DOHH2 (cell line): ENCODE measurements at regions not wholly inside any gene's neighbourhood (a gene's known extent, or its start where the extent isn't known, plus 50 kb on each side); places are given as distances from the start of the nearest gene placed in this dataset.

Experiments
- H3F3A ChIP-seq: fragments of 200-600 bp; sonication (generic), shearing (Covaris generic); 2 replicates; pipeline ENCODE4 v1.6.0; 2016; ENCODE audit warnings: antibody characterized with exemption, mild to moderate bottlenecking; ENCODE audit not compliant: control insufficient read depth, insufficient read depth
- H3K27ac ChIP-seq: fragments of 200-600 bp; sonication (generic); 2 replicates; pipeline ENCODE4 v1.5.1; 2014; ENCODE audit warnings: low read depth, mild to moderate bottlenecking, low read length, moderate library complexity
- H3K27me3 ChIP-seq: fragments of 200-600 bp; sonication (generic); 2 replicates; pipeline ENCODE4 v1.6.1; 2014; ENCODE audit warnings: mild to moderate bottlenecking, low read length, mixed read lengths; ENCODE audit not compliant: control insufficient read depth
- H3K36me3 ChIP-seq: fragments of 200-600 bp; sonication (generic); 2 replicates; pipeline ENCODE4 v1.6.1; 2014; ENCODE audit warnings: mild to moderate bottlenecking, low read length, moderate library complexity, mixed read lengths; ENCODE audit not compliant: control insufficient read depth
- H3K4me1 ChIP-seq: fragments of 200-600 bp; sonication (generic); 2 replicates; pipeline ENCODE4 v1.6.1; 2014; ENCODE audit warnings: mild to moderate bottlenecking, low read length, mixed read lengths; ENCODE audit not compliant: control insufficient read depth
- H3K4me2 ChIP-seq: fragments of 200-600 bp; sonication (generic); 2 replicates; pipeline ENCODE4 v1.6.0; 2014; ENCODE audit warnings: mild to moderate bottlenecking, low read length, moderate library complexity
- H3K4me3 ChIP-seq: fragments of 200-600 bp; sonication (generic); 2 replicates; pipeline ENCODE4 v1.5.1; 2014; ENCODE audit warnings: mild to moderate bottlenecking, low read length, mixed read lengths
- H3K79me2 ChIP-seq: fragments of 200-600 bp; sonication (generic); 2 replicates; pipeline ENCODE4 v1.6.1; 2014; ENCODE audit warnings: mild to moderate bottlenecking, low read length, mixed read lengths; ENCODE audit not compliant: control insufficient read depth
- H3K9me2 ChIP-seq: fragments of 200-600 bp; sonication (generic); replicated peaks from 2 replicates; pipeline ENCODE4 v1.6.1; 2014; ENCODE audit warnings: mild to moderate bottlenecking, low read length, mixed read lengths; ENCODE audit not compliant: control insufficient read depth
- H3K9me3 ChIP-seq: fragments of 200-600 bp; sonication (generic); 2 replicates; pipeline ENCODE4 v1.6.1; 2014; ENCODE audit warnings: antibody characterized with exemption, low read length, mixed read lengths; ENCODE audit not compliant: control insufficient read depth, insufficient read depth
- H4K20me1 ChIP-seq: fragments of 200-600 bp; sonication (generic); 2 replicates; pipeline ENCODE4 v1.6.0; 2014; ENCODE audit warnings: low read depth, mild to moderate bottlenecking, antibody characterized with exemption, low read length, moderate library complexity; ENCODE audit not compliant: control insufficient read depth, insufficient read depth
- EZH2phosphoT487 ChIP-seq: fragments of 200-600 bp; sonication (generic); IDR thresholded peaks from 2 replicates; pipeline ENCODE4 v1.6.1; 2017; ENCODE audit warnings: borderline replicate concordance, mild to moderate bottlenecking, antibody characterized with exemption, low read length, moderate library complexity, mixed read lengths
- TF ChIP-seq, protein P1 (sequence below): fragments of 200-600 bp; sonication (generic); IDR thresholded peaks from one replicate; pipeline ENCODE4 v1.5.1; 2014; ENCODE audit warnings: antibody characterized with exemption, mild to moderate bottlenecking, low read depth, low read length; ENCODE audit not compliant: poor library complexity, severe bottlenecking

DNA sequence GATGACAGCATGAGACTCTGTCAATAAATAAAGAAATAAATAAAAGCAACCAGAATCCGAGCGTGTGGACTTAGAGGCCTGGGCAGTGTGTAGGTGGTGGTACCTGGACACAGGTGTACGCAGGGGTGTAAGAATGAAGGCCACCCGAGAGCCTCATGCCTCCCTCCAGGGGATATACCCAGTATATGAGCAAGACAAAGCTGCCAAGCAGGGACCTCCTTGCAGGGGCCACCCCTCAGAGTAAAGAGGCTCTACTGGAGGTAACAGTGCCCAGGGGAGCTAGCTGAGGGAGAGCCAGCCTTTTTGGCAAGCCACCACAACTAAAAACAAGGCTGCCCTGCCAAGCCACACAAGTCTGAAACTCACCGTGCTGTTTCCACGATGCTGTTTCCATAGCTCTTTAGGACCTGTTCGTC, 179.2 kb upstream of the RAB4A start:
- H4K20me1 ChIP-seq: no peaks in the 10 kb centered on the region
- no peaks in the 10 kb centered on the region for H3K9me2 ChIP-seq
- no peak overlapping the region for H3K27ac ChIP-seq
- no peaks in the 10 kb centered on the region for H3F3A ChIP-seq
- peak overlapping the region; percentile 36; the same call in 1 of the 2 replicates for H3K4me3 ChIP-seq
- peaks cover 23% of the 10 kb centered on the region for H3K4me1 ChIP-seq
- H3K27me3 ChIP-seq: peaks cover 2% of the 10 kb centered on the region
- no peaks in the 10 kb centered on the region for H3K36me3 ChIP-seq
- no peaks in the 10 kb centered on the region for H3K9me3 ChIP-seq
- H3K4me2 ChIP-seq: peak overlapping the region; percentile 59
- H3K79me2 ChIP-seq: no peaks in the 10 kb centered on the region
- no peak for TF ChIP-seq EZH2phosphoT487
- TF ChIP-seq, protein P1, sequence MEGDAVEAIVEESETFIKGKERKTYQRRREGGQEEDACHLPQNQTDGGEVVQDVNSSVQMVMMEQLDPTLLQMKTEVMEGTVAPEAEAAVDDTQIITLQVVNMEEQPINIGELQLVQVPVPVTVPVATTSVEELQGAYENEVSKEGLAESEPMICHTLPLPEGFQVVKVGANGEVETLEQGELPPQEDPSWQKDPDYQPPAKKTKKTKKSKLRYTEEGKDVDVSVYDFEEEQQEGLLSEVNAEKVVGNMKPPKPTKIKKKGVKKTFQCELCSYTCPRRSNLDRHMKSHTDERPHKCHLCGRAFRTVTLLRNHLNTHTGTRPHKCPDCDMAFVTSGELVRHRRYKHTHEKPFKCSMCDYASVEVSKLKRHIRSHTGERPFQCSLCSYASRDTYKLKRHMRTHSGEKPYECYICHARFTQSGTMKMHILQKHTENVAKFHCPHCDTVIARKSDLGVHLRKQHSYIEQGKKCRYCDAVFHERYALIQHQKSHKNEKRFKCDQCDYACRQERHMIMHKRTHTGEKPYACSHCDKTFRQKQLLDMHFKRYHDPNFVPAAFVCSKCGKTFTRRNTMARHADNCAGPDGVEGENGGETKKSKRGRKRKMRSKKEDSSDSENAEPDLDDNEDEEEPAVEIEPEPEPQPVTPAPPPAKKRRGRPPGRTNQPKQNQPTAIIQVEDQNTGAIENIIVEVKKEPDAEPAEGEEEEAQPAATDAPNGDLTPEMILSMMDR: no peak

DNA sequence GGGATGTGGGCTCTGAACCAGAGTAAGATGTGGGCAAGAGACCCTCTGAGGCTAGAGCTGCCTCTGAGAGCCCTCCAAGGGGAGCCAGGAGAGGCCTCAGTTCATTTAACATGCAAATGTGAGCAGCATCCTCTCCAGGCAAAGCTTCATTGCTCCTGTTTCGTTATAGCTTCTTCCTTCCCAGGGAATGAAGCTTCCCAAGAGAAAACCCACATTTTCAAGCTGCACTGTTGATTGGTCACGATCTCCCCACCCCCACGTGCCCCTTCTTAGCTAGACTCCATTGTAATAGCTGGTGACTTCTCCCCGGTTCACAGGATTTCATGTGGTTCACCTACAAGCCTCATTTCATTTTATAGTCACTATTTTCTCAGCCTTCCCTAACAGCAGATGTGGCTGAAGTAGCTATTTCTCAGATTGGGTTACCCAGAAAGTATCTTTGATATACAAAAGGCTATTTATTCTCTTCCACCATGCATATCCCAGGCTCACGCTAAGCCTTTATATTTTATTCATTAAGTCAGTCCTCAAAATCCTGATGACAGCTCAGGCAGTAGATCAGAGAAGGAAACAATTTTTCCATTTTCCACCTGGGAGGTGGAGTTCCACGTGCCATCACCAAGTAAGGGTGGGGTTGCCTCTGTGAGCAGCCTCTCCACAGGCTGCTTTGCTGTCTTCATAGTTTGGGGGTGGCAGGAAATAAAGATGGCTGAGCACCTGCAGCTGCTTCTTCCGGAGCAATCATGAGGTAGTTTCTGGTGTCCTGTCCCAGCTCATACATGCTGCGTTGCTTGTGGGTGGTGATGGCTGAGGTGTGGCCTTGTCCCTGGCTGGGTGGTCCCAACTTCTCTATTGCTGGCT, 178.3 kb upstream of the RAB4A start:
- no peak for TF ChIP-seq EZH2phosphoT487
- no peaks in the 10 kb centered on the region for H3K9me2 ChIP-seq
- H3F3A ChIP-seq: no peaks in the 10 kb centered on the region
- H3K27ac ChIP-seq: peak overlapping the region; percentile 51
- H3K4me1 ChIP-seq: peaks cover 23% of the 10 kb centered on the region
- no peaks in the 10 kb centered on the region for H3K27me3 ChIP-seq
- no peaks in the 10 kb centered on the region for H3K9me3 ChIP-seq
- H4K20me1 ChIP-seq: no peaks in the 10 kb centered on the region
- no peaks in the 10 kb centered on the region for H3K36me3 ChIP-seq
- H3K79me2 ChIP-seq: no peaks in the 10 kb centered on the region
- H3K4me2 ChIP-seq: peak overlapping the region; percentile 59
- H3K4me3 ChIP-seq: peak overlapping the region; percentile 36

DNA sequence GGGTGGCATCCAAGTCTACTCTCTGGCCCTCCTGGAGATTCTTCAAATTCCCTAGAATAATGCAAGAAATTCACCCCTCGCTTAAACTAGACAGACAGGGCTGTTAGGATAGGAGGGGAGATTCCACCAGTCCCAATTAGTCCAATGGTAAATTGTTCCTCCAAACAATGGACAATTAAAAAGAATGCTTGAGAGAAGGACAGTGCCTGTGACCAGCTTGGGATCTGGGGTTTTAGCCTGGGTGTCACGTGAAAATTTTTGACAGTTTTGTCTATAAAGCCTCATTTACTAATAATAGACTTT, 177.7 kb upstream of the RAB4A start:
- Histone ChIP-seq H3K27ac (peak overlapping the region; percentile 51; the same call in 1 of the 2 replicates), H3K9me3 (no peaks in the 10 kb centered on the region), H4K20me1 (no peaks in the 10 kb centered on the region), H3K27me3 (no peaks in the 10 kb centered on the region), H3K79me2 (no peaks in the 10 kb centered on the region), H3K36me3 (no peaks in the 10 kb centered on the region), H3K4me1 (peaks cover 23% of the 10 kb centered on the region), H3K9me2 (no peaks in the 10 kb centered on the region), H3K4me2 (peak overlapping the region; percentile 59), H3F3A (no peaks in the 10 kb centered on the region), H3K4me3 (0 out of 2 replicates have a peak overlapping the region, but pooled peaks have one; percentile 36)
- TF ChIP-seq, protein P1: no peak
- no peak for TF ChIP-seq EZH2phosphoT487

DNA sequence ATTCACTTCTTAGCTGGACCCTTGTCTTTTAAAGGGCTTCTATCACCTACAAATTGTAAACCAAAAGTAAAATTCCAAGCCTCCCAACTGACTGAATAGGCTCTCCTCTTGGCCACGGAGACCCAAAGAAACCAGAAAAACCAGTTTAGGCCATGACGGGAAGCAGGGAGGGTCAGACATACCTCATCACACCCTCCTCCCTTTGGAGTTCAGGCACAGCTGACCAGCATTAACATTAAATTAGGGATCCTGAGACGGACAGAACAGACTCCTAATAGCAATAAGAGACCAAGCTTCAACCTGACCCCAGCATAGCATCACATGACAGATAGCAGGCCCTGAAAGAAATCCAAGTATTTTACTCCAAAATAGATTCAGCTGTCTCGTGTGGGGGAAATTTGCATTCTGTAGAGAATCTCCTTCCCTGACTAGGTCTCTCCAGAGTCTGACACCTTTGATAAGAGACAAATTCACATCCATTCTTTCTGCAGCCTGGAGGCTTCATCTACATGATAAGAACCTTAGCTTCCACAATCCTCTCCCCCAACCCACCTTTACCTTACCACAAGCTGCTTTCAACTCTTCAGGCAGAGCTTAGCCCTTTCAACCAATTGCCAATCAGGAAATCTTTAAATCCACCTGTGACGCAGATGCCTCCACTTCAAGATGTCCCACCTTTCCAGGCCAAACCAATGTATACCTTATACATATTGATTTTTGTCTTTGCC, 177.1 kb upstream of the RAB4A start:
- no peaks in the 10 kb centered on the region for H3K27me3 ChIP-seq
- no peak overlapping the region for H3K27ac ChIP-seq
- no peak overlapping the region for H3K4me2 ChIP-seq
- peaks cover 23% of the 10 kb centered on the region for H3K4me1 ChIP-seq
- no peak overlapping the region for H3K4me3 ChIP-seq
- no peaks in the 10 kb centered on the region for H3K36me3 ChIP-seq
- no peaks in the 10 kb centered on the region for H3K79me2 ChIP-seq
- no peaks in the 10 kb centered on the region for H4K20me1 ChIP-seq
- no peaks in the 10 kb centered on the region for H3K9me2 ChIP-seq
- no peaks in the 10 kb centered on the region for H3F3A ChIP-seq
- TF ChIP-seq, protein P1: no peak
- no peak for TF ChIP-seq EZH2phosphoT487
- H3K9me3 ChIP-seq: no peaks in the 10 kb centered on the region
